Skin epidermis (tissue), 12 donors: ENCODE measurements at regions not wholly inside any gene's neighbourhood (a gene's known extent, or its start where the extent isn't known, plus 50 kb on each side); places are given as distances from the start of the nearest gene placed in this dataset.

Source experiments
- H3K27ac ChIP-seq, 21 experiments: fragments of 200-600 bp; sonication (generic) in 11 of 21; one replicate each; pipeline ENCODE4 v1.5.0; 2020; ENCODE audit warnings: mild to moderate bottlenecking in 3 of 21, inconsistent platforms in 2 of 21, moderate library complexity in 2 of 21
- H3K4me3 ChIP-seq, 7 experiments: fragments of 200-600 bp; sonication (generic) in 2 of 7; one replicate each; pipeline ENCODE4 v1.5.0; 2020; ENCODE audit warnings: inconsistent platforms in 2 of 7, mild to moderate bottlenecking in 2 of 7, moderate library complexity in 1 of 7

DNA sequence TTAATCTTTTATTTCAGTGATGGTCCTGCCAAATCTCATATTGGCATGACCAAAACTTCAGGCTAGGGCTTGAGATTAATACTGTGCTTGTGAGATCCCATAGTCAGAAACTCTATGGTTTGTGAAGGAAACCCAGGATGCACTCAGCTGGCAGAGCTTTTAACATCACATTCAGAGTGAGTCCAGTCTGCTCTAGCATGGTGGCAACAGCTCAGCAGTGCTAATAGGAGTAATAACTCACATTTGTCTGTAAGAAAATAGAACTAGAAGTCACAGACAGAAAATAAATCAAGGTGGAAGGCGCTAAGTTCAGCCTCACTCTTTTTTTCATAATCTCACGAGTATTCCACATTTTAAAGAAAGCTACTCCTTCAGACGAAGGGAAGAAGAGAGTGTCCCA is 549.3 kb upstream of the TENM4 start:
- Histone ChIP-seq H3K27ac (no peak overlapping the region), H3K4me3 (no peak overlapping the region)

DNA sequence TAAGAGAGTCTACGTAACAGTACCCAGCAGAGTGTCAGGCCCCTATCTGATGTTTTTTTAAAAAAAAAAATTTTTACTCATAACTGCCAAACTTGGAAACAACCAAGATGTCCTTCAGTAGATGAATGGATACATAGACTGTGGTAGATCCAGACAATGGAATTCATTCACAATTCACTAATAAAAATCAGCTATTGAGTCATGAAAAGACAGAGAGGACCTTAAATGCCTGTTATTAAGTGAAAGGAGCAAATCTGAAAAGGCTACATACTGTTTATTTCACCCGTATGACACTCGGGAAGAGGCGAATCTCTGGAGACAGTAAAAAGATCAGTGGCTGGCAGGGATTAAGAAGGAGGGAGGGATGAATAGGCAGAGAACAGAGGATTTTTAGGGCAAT is 541.4 kb upstream of the TENM4 start:
- Histone ChIP-seq H3K4me3 (no peak overlapping the region), H3K27ac (no peak overlapping the region)

GRCh38 chr11:79980916-79981315 is 540.1 kb upstream of the TENM4 start:
- no peak overlapping the region for H3K4me3 ChIP-seq
- H3K27ac ChIP-seq = no peak overlapping the region

GRCh38 chr11:79973721-79974617 is 533.1 kb upstream of the TENM4 start:
- peak overlapping the region in 2 of 21 experiments; percentile 25 to 54 for H3K27ac ChIP-seq
- H3K4me3 ChIP-seq = no peak overlapping the region

- Histone ChIP-seq H3K27ac (no peak overlapping the region), H3K4me3 (no peak overlapping the region)
Measured at GRCh38 chr11:79971255-79971654, 530.4 kb upstream of the TENM4 start.

- H3K27ac ChIP-seq = no peak overlapping the region
Measured at GRCh38 chr11:79966592-79966991, 525.8 kb upstream of the TENM4 start.

DNA sequence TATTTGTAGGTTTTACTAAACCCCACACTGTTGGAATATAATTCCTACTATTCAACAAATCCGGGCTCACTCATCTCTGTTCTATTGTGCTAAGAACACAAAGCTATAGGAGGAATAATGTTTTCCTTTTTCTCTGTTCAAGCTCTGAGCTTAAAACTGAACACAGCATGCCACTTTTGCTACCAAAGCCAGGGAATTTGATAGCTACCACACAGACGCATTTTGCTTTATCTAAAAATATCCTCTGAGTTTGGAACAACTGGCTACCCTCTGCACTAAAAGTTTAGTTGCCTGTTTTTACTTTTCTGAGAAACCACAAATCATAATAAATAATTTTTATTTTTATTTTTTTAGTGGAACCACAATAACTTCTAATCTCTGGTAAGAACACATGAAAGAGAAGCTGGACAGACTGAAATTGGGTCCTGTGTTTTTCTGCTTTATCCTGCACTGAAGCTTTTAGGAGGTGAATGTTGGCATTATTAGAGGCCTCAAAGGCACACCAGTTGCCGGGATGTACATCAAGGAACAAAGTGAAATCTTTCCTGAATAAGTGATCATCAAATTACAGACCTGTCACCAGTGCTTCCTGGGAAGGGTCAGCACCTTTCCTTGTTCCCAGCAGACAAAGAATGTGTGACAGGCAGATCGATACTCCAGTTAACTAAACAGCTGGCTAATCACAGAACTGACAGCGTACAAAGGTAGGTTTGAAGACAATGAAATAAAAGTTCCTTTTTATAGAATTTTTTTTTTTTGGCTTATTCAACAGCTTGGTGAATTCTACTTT is 523.2 kb upstream of the TENM4 start:
- no peak overlapping the region for H3K4me3 ChIP-seq

More at GRCh38 chr11:79966592-79966991, 525.8 kb upstream of the TENM4 start:
- H3K4me3 ChIP-seq = no peak overlapping the region

DNA sequence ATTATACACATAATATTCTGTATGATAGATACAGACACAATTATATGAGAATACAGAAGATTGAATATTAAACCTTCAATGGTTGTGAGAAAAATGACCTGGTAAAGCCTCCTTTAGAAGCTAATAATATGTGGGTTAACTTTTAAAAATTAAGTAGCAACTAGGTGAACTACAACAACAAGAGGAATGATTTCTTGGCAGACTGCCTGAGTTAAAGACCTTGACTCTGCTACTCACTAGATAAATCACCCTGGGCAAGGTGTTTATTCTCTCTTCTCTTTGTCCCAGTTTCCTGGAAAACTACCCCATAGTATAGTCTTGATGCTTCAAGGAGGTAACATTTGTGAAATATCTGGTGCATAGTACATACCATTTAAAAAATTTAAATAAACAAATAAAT is 519.6 kb upstream of the TENM4 start:
- no peak overlapping the region for H3K27ac ChIP-seq
- H3K4me3 ChIP-seq = no peak overlapping the region

More for the DNA sequence above, 523.2 kb upstream of the TENM4 start:
- H3K27ac ChIP-seq = no peak overlapping the region

DNA sequence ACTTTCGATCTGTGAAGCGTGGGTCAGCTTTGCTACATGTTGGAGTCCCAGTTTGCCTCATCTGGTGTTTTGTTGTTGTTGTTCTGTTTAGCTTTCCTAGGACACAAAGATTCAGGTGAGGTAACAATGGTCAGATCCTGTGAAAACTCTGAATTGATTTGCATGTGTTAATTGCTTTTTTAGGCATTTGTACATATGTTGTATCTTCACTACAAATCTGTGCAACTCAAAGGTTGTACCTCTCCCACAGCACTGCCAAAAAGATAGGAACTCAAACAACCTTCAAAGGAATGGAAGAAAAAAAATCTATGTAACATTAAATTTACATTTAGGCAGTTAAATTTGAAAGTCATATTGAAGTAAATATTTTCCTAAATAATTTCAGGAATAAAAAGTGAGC is 518.5 kb upstream of the TENM4 start:
- no peak overlapping the region for H3K4me3 ChIP-seq
- no peak overlapping the region for H3K27ac ChIP-seq

DNA sequence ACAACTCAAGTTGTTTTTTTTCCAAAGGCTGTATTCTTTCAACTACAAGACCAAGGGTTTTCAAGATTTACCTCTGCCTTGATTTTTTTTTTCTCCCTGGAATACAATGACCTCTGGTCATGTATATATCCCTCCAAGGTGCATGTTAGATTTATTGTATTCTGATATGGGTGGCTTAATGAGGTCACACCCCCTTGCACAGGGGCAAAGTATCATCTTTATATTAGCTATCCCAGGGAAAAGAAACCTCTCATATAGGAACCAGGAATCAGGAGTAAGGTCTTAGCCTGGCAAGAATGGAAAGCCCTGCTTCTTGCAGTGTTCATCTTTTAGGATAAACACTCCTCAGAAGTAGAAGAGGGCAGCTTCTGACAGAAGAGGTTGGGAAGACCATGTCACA is 516.9 kb upstream of the TENM4 start:
- H3K27ac ChIP-seq = no peak overlapping the region
- no peak overlapping the region for H3K4me3 ChIP-seq

DNA sequence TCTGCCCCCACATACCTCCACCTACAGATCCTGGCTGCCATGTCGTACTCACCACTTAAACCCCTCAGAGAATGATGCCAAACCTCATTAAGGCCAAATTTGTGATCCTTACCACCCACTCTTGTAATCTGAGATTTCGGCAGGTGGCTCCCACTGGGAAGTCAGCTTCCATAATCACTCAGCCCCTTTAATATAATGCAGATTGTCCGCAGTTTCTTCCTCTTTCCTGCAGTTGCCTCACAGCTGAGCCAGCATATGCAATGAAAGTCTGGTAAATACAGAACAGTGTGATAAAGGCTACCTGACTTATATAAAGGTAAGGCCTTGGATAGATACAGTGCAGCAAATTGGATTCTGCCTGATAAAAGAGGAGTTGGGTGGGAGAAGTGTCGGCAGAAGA is 515.2 kb upstream of the TENM4 start:
- no peak overlapping the region for H3K4me3 ChIP-seq
- no peak overlapping the region for H3K27ac ChIP-seq

DNA sequence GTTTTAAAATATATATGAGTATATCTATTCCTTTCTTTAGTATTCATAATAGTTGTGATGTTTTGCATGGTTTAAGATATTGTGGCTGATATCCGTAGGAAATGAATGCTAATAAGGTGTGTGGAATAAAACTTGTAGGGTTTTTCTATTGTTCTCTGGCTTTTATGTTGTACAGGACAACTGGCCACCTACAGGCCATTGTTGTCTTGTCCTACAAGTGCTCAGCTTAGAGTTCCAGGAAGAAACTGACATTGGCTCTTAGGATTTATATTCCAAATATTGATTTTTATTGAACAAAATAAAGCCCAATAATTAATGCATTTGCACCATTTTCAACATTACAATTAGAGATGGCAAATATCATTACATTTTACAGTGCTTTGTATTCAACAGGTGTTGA is 512.8 kb upstream of the TENM4 start:
- Histone ChIP-seq H3K27ac (no peak overlapping the region), H3K4me3 (no peak overlapping the region)

GRCh38 chr11:79950741-79951140 is 509.9 kb upstream of the TENM4 start:
- Histone ChIP-seq H3K27ac (no peak overlapping the region), H3K4me3 (no peak overlapping the region)

GRCh38 chr11:79950172-79950571 is 509.3 kb upstream of the TENM4 start:
- no peak overlapping the region for H3K27ac ChIP-seq

GRCh38 chr11:79949574-79949973 is 508.7 kb upstream of the TENM4 start:
- Histone ChIP-seq H3K27ac (no peak overlapping the region), H3K4me3 (no peak overlapping the region)

More at GRCh38 chr11:79950172-79950571, 509.3 kb upstream of the TENM4 start:
- H3K4me3 ChIP-seq = no peak overlapping the region

DNA sequence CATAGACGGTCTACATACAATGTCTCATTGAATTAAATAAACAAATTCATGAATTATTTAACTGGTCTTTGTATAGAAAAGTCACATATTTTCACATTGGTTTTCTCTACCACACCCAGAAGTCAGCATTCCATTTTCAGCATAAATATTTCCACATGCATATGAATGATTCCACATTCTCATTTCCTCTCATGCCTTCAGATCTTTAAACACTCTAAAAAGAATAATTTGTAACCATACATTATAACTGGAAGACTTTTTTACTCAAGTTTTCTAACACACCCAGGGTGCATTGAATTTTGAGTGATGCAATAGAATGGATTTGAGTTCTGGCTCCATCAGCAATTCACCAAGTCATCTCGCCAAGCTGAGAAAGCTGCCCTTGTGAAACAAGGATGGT is 501.8 kb upstream of the TENM4 start:
- Histone ChIP-seq H3K27ac (no peak overlapping the region), H3K4me3 (no peak overlapping the region)

DNA sequence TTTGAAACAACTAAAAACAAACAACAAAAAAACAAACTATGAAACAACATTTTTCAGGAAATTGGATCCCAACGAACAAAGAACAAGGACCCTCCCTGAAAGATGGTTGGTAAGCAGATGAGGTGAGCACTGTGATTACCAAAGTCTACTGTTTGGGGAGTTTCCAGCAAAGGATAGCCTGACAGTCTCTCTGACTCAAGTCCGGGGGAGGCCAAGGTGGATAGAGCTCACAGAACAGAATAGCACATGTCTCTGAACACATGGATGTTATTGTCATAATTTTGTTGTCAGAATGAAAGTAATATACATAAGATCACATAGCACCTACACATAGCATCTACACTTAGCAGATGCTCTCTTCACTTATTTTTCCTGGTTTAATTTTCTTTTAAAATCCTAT is 501.3 kb upstream of the TENM4 start:
- Histone ChIP-seq H3K27ac (no peak overlapping the region), H3K4me3 (no peak overlapping the region)

DNA sequence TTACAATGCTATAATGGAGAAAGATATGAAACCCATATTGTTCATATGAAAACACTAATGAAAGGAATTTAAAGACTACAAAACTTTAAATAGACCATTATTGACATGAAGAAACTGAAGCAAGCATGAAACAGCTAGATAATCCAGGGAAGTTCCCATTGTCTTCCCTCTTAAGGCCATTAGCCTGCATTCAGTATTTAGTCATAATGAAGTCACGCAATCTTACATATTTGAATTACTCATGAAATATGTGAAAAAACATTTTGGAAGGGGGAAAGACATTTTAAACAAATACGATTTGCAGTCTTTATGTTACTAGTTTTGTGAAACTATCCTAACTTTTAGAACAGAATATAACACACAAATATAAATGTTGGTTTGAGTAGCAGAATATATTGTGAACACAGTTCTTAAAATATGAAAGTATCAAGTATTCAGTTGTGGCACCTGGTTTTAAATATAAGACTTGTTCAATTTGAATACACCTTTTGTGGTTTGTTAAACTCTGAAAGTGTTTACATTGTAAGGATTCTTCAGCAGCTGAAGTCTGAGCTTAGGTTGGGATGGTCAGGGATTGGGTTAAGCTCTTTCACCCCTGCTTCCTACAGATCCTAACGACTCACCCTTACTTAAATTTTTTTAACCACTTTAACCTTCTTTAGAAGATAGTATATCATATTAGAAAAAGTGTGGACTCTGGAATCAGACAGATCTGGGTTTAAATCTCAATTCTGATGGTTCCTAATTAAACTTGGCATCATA is 500.3 kb upstream of the TENM4 start:
- H3K27ac ChIP-seq = no peak overlapping the region

DNA sequence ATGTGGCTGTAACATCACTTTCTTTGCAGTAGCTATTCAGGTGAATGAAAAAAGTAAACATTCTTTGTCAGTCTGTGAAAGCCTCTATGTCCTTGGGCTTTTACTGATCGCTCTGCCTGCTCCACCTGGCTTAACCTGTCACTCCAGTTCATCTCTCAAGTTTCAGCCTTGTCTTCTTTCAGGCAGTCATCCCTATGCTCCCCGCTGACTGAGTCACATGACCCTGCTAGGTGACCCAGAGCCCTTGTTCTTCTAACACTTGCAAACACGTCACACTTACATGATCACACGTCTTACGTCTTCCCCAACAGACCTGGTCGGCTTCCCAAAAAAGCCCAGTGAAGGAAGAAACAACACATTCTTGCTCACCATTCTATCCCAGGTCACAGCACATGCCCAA is 499.3 kb upstream of the TENM4 start:
- no peak overlapping the region for H3K4me3 ChIP-seq
- no peak overlapping the region for H3K27ac ChIP-seq

More for the DNA sequence above, 500.3 kb upstream of the TENM4 start:
- no peak overlapping the region for H3K4me3 ChIP-seq

DNA sequence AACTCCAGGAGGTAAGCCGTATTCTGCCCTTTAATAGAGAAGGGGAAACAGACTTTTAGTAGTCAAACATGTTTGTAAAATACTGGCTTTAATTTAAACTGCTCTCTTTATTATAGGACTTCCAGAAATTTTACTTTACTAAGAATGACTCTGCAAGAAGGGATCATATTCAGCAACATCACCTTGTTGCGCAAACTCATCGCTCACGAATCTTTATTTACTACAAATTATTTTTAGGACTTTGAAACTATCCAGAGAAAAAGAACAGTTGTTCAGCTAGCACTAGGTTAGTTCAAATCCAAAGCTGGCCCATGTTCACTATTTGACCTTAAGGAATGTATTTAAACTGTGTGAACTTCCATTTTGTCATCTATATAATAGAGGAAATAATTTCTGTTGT is 498.3 kb upstream of the TENM4 start:
- Histone ChIP-seq H3K4me3 (no peak overlapping the region), H3K27ac (no peak overlapping the region)
